ENCODE measurements at regions not wholly inside any gene's neighbourhood (a gene's known extent, or its start where the extent isn't known, plus 50 kb on each side); places are given as distances from the start of the nearest gene placed in this dataset.

GRCh38 chr17:43327834-43328420 lies 70.9 kb upstream of the ARL4D start:
- TF ChIP-seq, protein P1, sequence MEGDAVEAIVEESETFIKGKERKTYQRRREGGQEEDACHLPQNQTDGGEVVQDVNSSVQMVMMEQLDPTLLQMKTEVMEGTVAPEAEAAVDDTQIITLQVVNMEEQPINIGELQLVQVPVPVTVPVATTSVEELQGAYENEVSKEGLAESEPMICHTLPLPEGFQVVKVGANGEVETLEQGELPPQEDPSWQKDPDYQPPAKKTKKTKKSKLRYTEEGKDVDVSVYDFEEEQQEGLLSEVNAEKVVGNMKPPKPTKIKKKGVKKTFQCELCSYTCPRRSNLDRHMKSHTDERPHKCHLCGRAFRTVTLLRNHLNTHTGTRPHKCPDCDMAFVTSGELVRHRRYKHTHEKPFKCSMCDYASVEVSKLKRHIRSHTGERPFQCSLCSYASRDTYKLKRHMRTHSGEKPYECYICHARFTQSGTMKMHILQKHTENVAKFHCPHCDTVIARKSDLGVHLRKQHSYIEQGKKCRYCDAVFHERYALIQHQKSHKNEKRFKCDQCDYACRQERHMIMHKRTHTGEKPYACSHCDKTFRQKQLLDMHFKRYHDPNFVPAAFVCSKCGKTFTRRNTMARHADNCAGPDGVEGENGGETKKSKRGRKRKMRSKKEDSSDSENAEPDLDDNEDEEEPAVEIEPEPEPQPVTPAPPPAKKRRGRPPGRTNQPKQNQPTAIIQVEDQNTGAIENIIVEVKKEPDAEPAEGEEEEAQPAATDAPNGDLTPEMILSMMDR (IDR thresholded peaks at IDR 0.05; ENCODE audit: low read depth, low read length, poor library complexity, severe bottlenecking) = no peak
- TF ChIP-seq EZH2phosphoT487 (IDR thresholded peaks at IDR 0.05; ENCODE audit: borderline replicate concordance, low read length) = no peak
